OCI-LY3 (cell line): ENCODE measurements at regions not wholly inside any gene's neighbourhood (a gene's known extent, or its start where the extent isn't known, plus 50 kb on each side); places are given as distances from the start of the nearest gene placed in this dataset.

Source experiments
- CTCF ChIP-seq: fragments of 200-600, 300-600 bp; sonication (generic); IDR thresholded peaks from 2 replicates; pipeline ENCODE4 v1.5.1; 2014; ENCODE audit warnings: antibody characterized with exemption, low read length, low read depth
- EZH2phosphoT487 ChIP-seq: fragments of 200-600 bp; shearing (Covaris generic); IDR thresholded peaks from 2 replicates; pipeline ENCODE4 v1.6.1; 2018; ENCODE audit warnings: antibody characterized with exemption, mixed run types, low read depth

DNA sequence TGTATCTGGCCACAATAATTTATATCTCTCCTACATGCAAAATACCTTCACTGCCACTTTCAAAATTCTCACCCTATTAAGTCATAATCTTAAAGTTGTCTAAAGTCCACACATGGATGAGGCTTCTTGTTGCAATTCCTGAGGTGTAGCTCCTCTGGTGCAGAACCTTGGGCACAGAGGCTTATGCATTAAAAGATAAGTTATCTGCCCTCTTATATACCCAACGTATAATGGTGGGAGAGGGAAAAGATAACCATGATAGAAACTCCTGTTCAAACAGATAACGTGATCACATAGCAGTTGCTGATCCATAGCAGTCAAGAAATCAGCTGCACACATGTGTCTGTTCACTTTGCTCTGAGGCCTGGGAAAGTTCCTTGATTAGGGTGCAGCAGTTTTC is 1767.0 kb downstream of the MAT2B start:
- TF ChIP-seq CTCF (no peak), EZH2phosphoT487 (no peak)
